Omental fat pad (tissue), 3 donors: ENCODE measurements at regions not wholly inside any gene's neighbourhood (a gene's known extent, or its start where the extent isn't known, plus 50 kb on each side); places are given as distances from the start of the nearest gene placed in this dataset.

ENCODE experiments used
- ATAC-seq: fragments of 150-250 bp; one replicate; pipeline ENCODE4 v1.9.1; 2016; ENCODE audit warnings: mild to moderate bottlenecking, moderate library complexity; ENCODE audit not compliant: low FRiP score
- DNase-seq: peaks from one replicate; pipeline ENCODE4 v3.0.0-alpha.2; 2019; ENCODE audit warnings: low spot score
- CTCF ChIP-seq, 3 donors: fragments of 450-650 bp; IDR thresholded peaks; one replicate each; pipeline ENCODE4 v1.5.1; 2016 to 2017; ENCODE audit warnings: antibody characterized with exemption in 3 of 3, mild to moderate bottlenecking in 3 of 3, moderate library complexity in 2 of 3

- DNase-seq (no peak), ATAC-seq (no peak)
- TF ChIP-seq CTCF (IDR thresholded peaks at IDR 0.05): no peak
Measured at GRCh38 chr7:121452389-121452788, 56.3 kb upstream of the FAM3C start.

- no peak for TF ChIP-seq CTCF (IDR thresholded peaks at IDR 0.05)
- DNase-seq (no peak), ATAC-seq (no peak)
Measured at GRCh38 chr7:121451367-121452094, 55.4 kb upstream of the FAM3C start.

- no peak for TF ChIP-seq CTCF (IDR thresholded peaks at IDR 0.05)
- DNase-seq (no peak), ATAC-seq (no peak)
Measured at GRCh38 chr7:121450631-121451198, 54.6 kb upstream of the FAM3C start.

- no peak for TF ChIP-seq CTCF (IDR thresholded peaks at IDR 0.05)
- no peak for ATAC-seq
- DNase-seq: no peak
Measured at GRCh38 chr7:121449735-121450240, 53.7 kb upstream of the FAM3C start.

- ATAC-seq (no peak), DNase-seq (no peak)
- no peak for TF ChIP-seq CTCF (IDR thresholded peaks at IDR 0.05)
Measured at GRCh38 chr7:121449329-121449728, 53.2 kb upstream of the FAM3C start.

- DNase-seq (no peak), ATAC-seq (no peak)
- TF ChIP-seq CTCF (IDR thresholded peaks at IDR 0.05): no peak
Measured at GRCh38 chr7:121448429-121448828, 52.3 kb upstream of the FAM3C start.

GRCh38 chr7:121447911-121448300 is 51.8 kb upstream of the FAM3C start:
- DNase-seq: no peak
- TF ChIP-seq CTCF (IDR thresholded peaks at IDR 0.05): no peak
- ATAC-seq: no peak
